ENCODE measurements at regions not wholly inside any gene's neighbourhood (a gene's known extent, or its start where the extent isn't known, plus 50 kb on each side); places are given as distances from the start of the nearest gene placed in this dataset.

GRCh38 chr2:133667085-133667484, 98.8 kb upstream of the NCKAP5 start:
- peak; percentile 41 to 72 for DNase-seq (ENCODE audit: low read depth in 2 of 2)

GRCh38 chr2:133667968-133668367, 99.7 kb upstream of the NCKAP5 start:
- DNase-seq (ENCODE audit: low read depth in 2 of 2), result no peak

- DNase-seq (ENCODE audit: low read depth in 2 of 2), result no peak
These were observed 100.3 kb upstream of the NCKAP5 start for GRCh38 chr2:133668547-133668946.

GRCh38 chr2:133673305-133673905, 105.1 kb upstream of the NCKAP5 start:
- no peak for DNase-seq (ENCODE audit: low read depth in 2 of 2)

- DNase-seq (ENCODE audit: low read depth in 2 of 2), result no peak
These were observed 105.8 kb upstream of the NCKAP5 start for GRCh38 chr2:133674066-133674432.

- DNase-seq (ENCODE audit: low read depth in 2 of 2), result peak in 1 of 2 donors; percentile 38
These were observed 106.4 kb upstream of the NCKAP5 start for GRCh38 chr2:133674433-133675331.

GRCh38 chr2:133676392-133677130, 108.3 kb upstream of the NCKAP5 start:
- DNase-seq (ENCODE audit: low read depth in 2 of 2), result no peak

GRCh38 chr2:133680343-133681049, 112.2 kb upstream of the NCKAP5 start:
- DNase-seq (ENCODE audit: low read depth in 2 of 2), result no peak

- DNase-seq (ENCODE audit: low read depth in 2 of 2), result no peak
These were observed 114.1 kb upstream of the NCKAP5 start for GRCh38 chr2:133682347-133682746.

- no peak for DNase-seq (ENCODE audit: low read depth in 2 of 2)
These were observed 114.6 kb upstream of the NCKAP5 start for GRCh38 chr2:133682906-133683305.

GRCh38 chr2:133685636-133686215, 117.5 kb upstream of the NCKAP5 start:
- no peak for DNase-seq (ENCODE audit: low read depth in 2 of 2)

GRCh38 chr2:133690780-133691179, 122.5 kb upstream of the NCKAP5 start:
- no peak for DNase-seq (ENCODE audit: low read depth in 2 of 2)

- DNase-seq (ENCODE audit: low read depth in 2 of 2), result no peak
These were observed 123.1 kb upstream of the NCKAP5 start for GRCh38 chr2:133691336-133691735.

GRCh38 chr2:133705287-133705686, 137.0 kb upstream of the NCKAP5 start:
- DNase-seq (ENCODE audit: low read depth in 2 of 2), result no peak

GRCh38 chr2:133710613-133711012, 142.3 kb upstream of the NCKAP5 start:
- DNase-seq (ENCODE audit: low read depth in 2 of 2), result no peak

- no peak for DNase-seq (ENCODE audit: low read depth in 2 of 2)
These were observed 142.9 kb upstream of the NCKAP5 start for GRCh38 chr2:133711201-133711600.

GRCh38 chr2:133711806-133712205, 143.5 kb upstream of the NCKAP5 start:
- no peak for DNase-seq (ENCODE audit: low read depth in 2 of 2)

GRCh38 chr2:133712369-133712768, 144.1 kb upstream of the NCKAP5 start:
- DNase-seq (ENCODE audit: low read depth in 2 of 2), result no peak

GRCh38 chr2:133713049-133713580, 144.9 kb upstream of the NCKAP5 start:
- no peak for DNase-seq (ENCODE audit: low read depth in 2 of 2)

GRCh38 chr2:133716166-133716565, 147.9 kb upstream of the NCKAP5 start:
- no peak for DNase-seq (ENCODE audit: low read depth in 2 of 2)

- DNase-seq (ENCODE audit: low read depth in 2 of 2), result peak in 1 of 2 donors; percentile 19
These were observed 149.2 kb upstream of the NCKAP5 start for GRCh38 chr2:133717497-133717896.

Data from dermis microvascular lymphatic vessel endothelial cell (primary cell).